NCI-H2107 treated with DMSO at 0.1 percent for 48 hours (cell line): ENCODE measurements at regions not wholly inside any gene's neighbourhood (a gene's known extent, or its start where the extent isn't known, plus 50 kb on each side); places are given as distances from the start of the nearest gene placed in this dataset.
"Not testable (repeated sequence)": the region's sequence is repeated elsewhere in the genome, so short reads cannot be mapped to it uniquely, and the experiment has no call there.

ENCODE experiments used
- DNase-seq: peaks from one replicate; lab custom pipeline; 2025; ENCODE audit not compliant: unreplicated experiment; lab: John Stamatoyannopoulos, UW

GRCh38 chr2:179332903-179333302 lies 68.3 kb upstream of the SESTD1 start:
- DNase-seq, result no peak

- no peak for DNase-seq
Observed at GRCh38 chr2:179331061-179331460, 66.4 kb upstream of the SESTD1 start.

- no peak for DNase-seq
Observed at GRCh38 chr2:179322289-179322688, 57.7 kb upstream of the SESTD1 start.

- not testable (repeated sequence) for DNase-seq
Observed at GRCh38 chr2:179321034-179321433, 56.4 kb upstream of the SESTD1 start.

GRCh38 chr2:179314729-179315128 lies 50.1 kb upstream of the SESTD1 start:
- not testable (repeated sequence) for DNase-seq
